DND-41 (cell line): ENCODE measurements at regions not wholly inside any gene's neighbourhood (a gene's known extent, or its start where the extent isn't known, plus 50 kb on each side); places are given as distances from the start of the nearest gene placed in this dataset.

Experiments
- CTCF ChIP-seq: IDR thresholded peaks from 2 replicates; pipeline ENCODE4 v1.5.1; 2012; ENCODE audit warnings: borderline replicate concordance, low read length, moderate library complexity, mild to moderate bottlenecking; ENCODE audit not compliant: poor library complexity, severe bottlenecking; ENCODE audit errors: extremely low read depth
- EZH2 ChIP-seq: IDR thresholded peaks from 3 replicates; pipeline ENCODE4 v1.6.1; 2012; ENCODE audit warnings: borderline replicate concordance, low read depth, mild to moderate bottlenecking, moderate library complexity, low read length, inconsistent platforms; ENCODE audit not compliant: severe bottlenecking

- TF ChIP-seq CTCF (peak; percentile 47), EZH2 (no peak)
Measured at GRCh38 chrX:151505796-151506195, 57.7 kb upstream of the PASD1 start.
